Lower lobe of right lung (tissue), 2 donors: ENCODE measurements at regions not wholly inside any gene's neighbourhood (a gene's known extent, or its start where the extent isn't known, plus 50 kb on each side); places are given as distances from the start of the nearest gene placed in this dataset.

Source experiments
- ATAC-seq, 2 donors: fragments of 200-7000 bp; cut with Tn5 transposase; one replicate each; pipeline ENCODE4 v1.9.1; 2020 to 2022; ENCODE audit warnings: mild to moderate bottlenecking in 2 of 2, moderate library complexity in 2 of 2
- DNase-seq: peaks from one replicate; pipeline ENCODE4 v3.0.0-alpha.2; 2020
- H3K27ac ChIP-seq: fragments of 200-600 bp; one replicate; pipeline ENCODE4 v1.8.0; 2022
- H3K27me3 ChIP-seq: fragments of 200-600 bp; one replicate; pipeline ENCODE4 v1.8.0; 2022; ENCODE audit warnings: low read depth
- H3K36me3 ChIP-seq: fragments of 200-600 bp; one replicate; pipeline ENCODE4 v1.8.0; 2022; ENCODE audit warnings: mild to moderate bottlenecking
- H3K4me1 ChIP-seq: fragments of 200-600 bp; one replicate; pipeline ENCODE4 v1.8.0; 2022
- H3K4me3 ChIP-seq: fragments of 200-600 bp; one replicate; pipeline ENCODE4 v1.8.0; 2022; ENCODE audit warnings: mild to moderate bottlenecking
- H3K9me3 ChIP-seq: fragments of 200-600 bp; one replicate; pipeline ENCODE4 v1.8.0; 2022
- CTCF ChIP-seq: fragments of 200-600 bp; IDR thresholded peaks from one replicate; pipeline ENCODE4 v1.8.0; 2022; ENCODE audit warnings: antibody characterized with exemption, mild to moderate bottlenecking
- intact Hi-C: fragments of 100-400 bp; cut with DNase I; formaldehyde crosslinking; loops from one replicate; pipeline ENCODE4 v1.11.0; 2022
- donor health status: DM: no; HTN: yes; CAD: no; lungs with severe emphysema.

- ATAC-seq (peak in 1 of 2 donors; percentile 52), DNase-seq (no peak)
- peaks cover 42% of the 10 kb centered on the region for H3K4me1 ChIP-seq
- TF ChIP-seq CTCF, result no peak
- H3K36me3 ChIP-seq, result no peaks in the 10 kb centered on the region
- H3K27ac ChIP-seq, result no peak overlapping the region
- H3K4me3 ChIP-seq, result no peak overlapping the region
- intact Hi-C loops, result no loop called here
- no peaks in the 10 kb centered on the region for H3K9me3 ChIP-seq
- H3K27me3 ChIP-seq, result no peaks in the 10 kb centered on the region
Measured at GRCh38 chr2:134129900-134130537, 123.9 kb upstream of the MGAT5 start.

GRCh38 chr2:134131681-134132489, 122.0 kb upstream of the MGAT5 start:
- Histone ChIP-seq H3K27me3 (no peaks in the 10 kb centered on the region), H3K36me3 (no peaks in the 10 kb centered on the region), H3K9me3 (no peaks in the 10 kb centered on the region), H3K27ac (no peak overlapping the region), H3K4me3 (no peak overlapping the region), H3K4me1 (peaks cover 36% of the 10 kb centered on the region)
- TF ChIP-seq CTCF, result no peak
- DNase-seq (no peak), ATAC-seq (peak in 1 of 2 donors; percentile 21)
- intact Hi-C loops, result no loop called here

GRCh38 chr2:134132490-134132857, 121.4 kb upstream of the MGAT5 start:
- Histone ChIP-seq H3K4me3 (no peak overlapping the region), H3K36me3 (no peaks in the 10 kb centered on the region), H3K9me3 (no peaks in the 10 kb centered on the region), H3K27ac (no peak overlapping the region), H3K4me1 (peaks cover 36% of the 10 kb centered on the region), H3K27me3 (no peaks in the 10 kb centered on the region)
- no peak for TF ChIP-seq CTCF
- intact Hi-C loops, result no loop called here
- ATAC-seq (no peak), DNase-seq (no peak)

- no peak for TF ChIP-seq CTCF
- no peaks in the 10 kb centered on the region for H3K27me3 ChIP-seq
- no peaks in the 10 kb centered on the region for H3K36me3 ChIP-seq
- no peak overlapping the region for H3K4me3 ChIP-seq
- no peaks in the 10 kb centered on the region for H3K9me3 ChIP-seq
- H3K27ac ChIP-seq, result no peak overlapping the region
- ATAC-seq, result no peak
- peaks cover 36% of the 10 kb centered on the region for H3K4me1 ChIP-seq
- intact Hi-C loops, result no loop called here
- DNase-seq, result no peak
Measured at GRCh38 chr2:134133622-134134312, 120.1 kb upstream of the MGAT5 start.

GRCh38 chr2:134134313-134134706, 119.6 kb upstream of the MGAT5 start:
- TF ChIP-seq CTCF, result no peak

More at GRCh38 chr2:134134313-134134706, 119.6 kb upstream of the MGAT5 start:
- Histone ChIP-seq H3K27ac (no peak overlapping the region), H3K4me1 (peaks cover 36% of the 10 kb centered on the region), H3K4me3 (no peak overlapping the region), H3K9me3 (no peaks in the 10 kb centered on the region), H3K36me3 (no peaks in the 10 kb centered on the region), H3K27me3 (no peaks in the 10 kb centered on the region)
- intact Hi-C loops, result no loop called here
- ATAC-seq, result no peak
- no peak for DNase-seq
